ENCODE measurements at regions not wholly inside any gene's neighbourhood (a gene's known extent, or its start where the extent isn't known, plus 50 kb on each side); places are given as distances from the start of the nearest gene placed in this dataset.

- Mint-ChIP-seq H3K4me1 (ENCODE audit: low read depth) (peaks cover 8% of the 10 kb centered on the region; the same call in 1 of the 2 replicates), H3K27ac (no peak overlapping the region), H3K27me3 (ENCODE audit: insufficient read depth) (peaks cover 25% of the 10 kb centered on the region; the same call in 1 of the 2 replicates), H3K4me3 (no peak overlapping the region), H3K36me3 (ENCODE audit: low read depth) (no peaks in the 10 kb centered on the region), H3K9me3 (no peaks in the 10 kb centered on the region)
- no peak for TF ChIP-seq CTCF (IDR thresholded peaks at IDR 0.05)
- no peak for DNase-seq
Measured at GRCh38 chr5:74352256-74352655, 288.3 kb downstream of the ENC1 start.

GRCh38 chr5:74342948-74343682 lies 297.4 kb downstream of the ENC1 start:
- DNase-seq, result no peak
- Mint-ChIP-seq H3K9me3 (peaks cover 6% of the 10 kb centered on the region; the same call in 1 of the 2 replicates), H3K27me3 (ENCODE audit: insufficient read depth) (peaks cover 5% of the 10 kb centered on the region), H3K36me3 (ENCODE audit: low read depth) (no peaks in the 10 kb centered on the region), H3K4me3 (no peak overlapping the region), H3K4me1 (ENCODE audit: low read depth) (no peaks in the 10 kb centered on the region), H3K27ac (no peak overlapping the region)
- TF ChIP-seq CTCF (IDR thresholded peaks at IDR 0.05), result no peak

- no peak for DNase-seq
- no peak overlapping the region for H3K4me3 Mint-ChIP-seq
- H3K4me1 Mint-ChIP-seq (ENCODE audit: low read depth), result no peaks in the 10 kb centered on the region
- TF ChIP-seq CTCF (IDR thresholded peaks at IDR 0.05), result no peak
- H3K27ac Mint-ChIP-seq, result no peak overlapping the region
- peaks cover 5% of the 10 kb centered on the region for H3K27me3 Mint-ChIP-seq (ENCODE audit: insufficient read depth)
- no peaks in the 10 kb centered on the region for H3K36me3 Mint-ChIP-seq (ENCODE audit: low read depth)
- H3K9me3 Mint-ChIP-seq, result peaks cover 6% of the 10 kb centered on the region; the same call in 1 of the 2 replicates
Measured at GRCh38 chr5:74342182-74342581, 298.3 kb downstream of the ENC1 start.

GRCh38 chr5:74341221-74341620 lies 299.3 kb downstream of the ENC1 start:
- no peak for TF ChIP-seq CTCF (IDR thresholded peaks at IDR 0.05)
- no peaks in the 10 kb centered on the region for H3K36me3 Mint-ChIP-seq (ENCODE audit: low read depth)
- H3K27me3 Mint-ChIP-seq (ENCODE audit: insufficient read depth), result peaks cover 5% of the 10 kb centered on the region
- no peak overlapping the region for H3K4me3 Mint-ChIP-seq
- DNase-seq, result no peak
- no peak overlapping the region for H3K27ac Mint-ChIP-seq
- no peaks in the 10 kb centered on the region for H3K4me1 Mint-ChIP-seq (ENCODE audit: low read depth)
- H3K9me3 Mint-ChIP-seq, result peaks cover 3% of the 10 kb centered on the region; the same call in 1 of the 2 replicates

- H3K27ac Mint-ChIP-seq, result no peak overlapping the region
- TF ChIP-seq CTCF (IDR thresholded peaks at IDR 0.05), result no peak
- H3K27me3 Mint-ChIP-seq (ENCODE audit: insufficient read depth), result peaks cover 5% of the 10 kb centered on the region
- H3K4me1 Mint-ChIP-seq (ENCODE audit: low read depth), result no peaks in the 10 kb centered on the region
- no peak for DNase-seq
- no peaks in the 10 kb centered on the region for H3K36me3 Mint-ChIP-seq (ENCODE audit: low read depth)
- no peak overlapping the region for H3K4me3 Mint-ChIP-seq
- no peaks in the 10 kb centered on the region for H3K9me3 Mint-ChIP-seq
Measured at GRCh38 chr5:74340476-74340875, 300.1 kb downstream of the ENC1 start.
